HG03039 (cell line): ENCODE measurements at regions not wholly inside any gene's neighbourhood (a gene's known extent, or its start where the extent isn't known, plus 50 kb on each side); places are given as distances from the start of the nearest gene placed in this dataset.

Experiments
- ATAC-seq: cut with Tn5 transposase; IDR thresholded peaks from one replicate; pipeline ENCODE4 v1.9.1; 2021; ENCODE audit warnings: mild to moderate bottlenecking, moderate library complexity; ENCODE audit not compliant: unreplicated experiment

DNA sequence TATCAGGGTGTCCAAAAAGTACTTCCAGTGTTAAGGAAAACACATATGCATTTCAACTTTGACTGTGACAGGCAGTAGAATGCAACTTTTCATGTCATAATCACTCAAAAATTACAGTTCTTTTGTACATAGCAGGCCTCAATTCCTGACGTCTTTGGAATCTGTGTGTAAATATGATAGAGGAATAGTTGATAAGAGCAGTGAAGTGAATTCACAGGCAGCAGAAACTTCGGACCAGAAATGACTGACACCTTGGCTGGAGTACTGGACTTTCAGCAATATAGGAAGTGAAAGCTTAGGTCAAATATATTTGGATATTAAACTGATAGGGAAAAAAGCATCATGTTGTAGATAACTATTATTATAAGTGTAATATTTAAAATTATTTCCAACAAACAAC, 1741.2 kb upstream of the PCDH20 start:
- ATAC-seq = no peak

DNA sequence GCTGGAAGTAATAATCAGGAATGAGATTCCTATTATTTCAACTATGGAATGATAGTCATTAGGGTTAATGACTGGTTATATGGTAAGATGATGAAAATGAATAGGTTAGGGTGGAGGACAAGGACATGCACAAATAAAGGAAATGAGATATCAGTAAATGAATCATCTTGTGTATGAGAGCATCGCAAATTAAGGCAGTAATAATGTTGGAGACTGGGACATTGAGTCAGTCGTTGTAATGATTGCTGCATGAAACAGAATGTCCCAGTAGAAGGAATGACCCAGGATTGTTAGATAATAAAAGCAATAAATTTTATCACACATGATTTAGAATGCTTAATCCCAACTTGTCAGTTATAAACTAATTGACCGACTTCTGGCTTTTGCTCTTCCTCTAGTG, 1733.7 kb upstream of the PCDH20 start:
- no peak for ATAC-seq

DNA sequence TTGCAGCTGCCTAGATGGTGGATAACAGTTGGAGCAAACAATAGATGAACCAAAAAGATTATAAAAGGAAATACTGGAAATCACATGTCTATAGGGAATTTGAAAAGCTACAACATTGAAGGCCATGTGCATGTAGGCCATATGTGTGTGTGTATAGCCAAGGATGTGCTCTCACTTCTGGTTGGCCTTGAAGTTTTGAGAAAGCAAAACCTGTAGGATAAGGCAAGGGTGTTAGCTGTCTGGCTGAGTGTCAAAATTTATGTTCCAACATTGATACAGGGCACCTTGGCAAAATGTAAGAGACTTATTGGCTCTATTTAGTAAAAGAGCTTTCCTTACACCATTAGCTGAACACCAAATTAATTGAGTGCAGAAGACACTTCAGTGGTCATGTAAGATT, 1723.6 kb upstream of the PCDH20 start:
- ATAC-seq = no peak

DNA sequence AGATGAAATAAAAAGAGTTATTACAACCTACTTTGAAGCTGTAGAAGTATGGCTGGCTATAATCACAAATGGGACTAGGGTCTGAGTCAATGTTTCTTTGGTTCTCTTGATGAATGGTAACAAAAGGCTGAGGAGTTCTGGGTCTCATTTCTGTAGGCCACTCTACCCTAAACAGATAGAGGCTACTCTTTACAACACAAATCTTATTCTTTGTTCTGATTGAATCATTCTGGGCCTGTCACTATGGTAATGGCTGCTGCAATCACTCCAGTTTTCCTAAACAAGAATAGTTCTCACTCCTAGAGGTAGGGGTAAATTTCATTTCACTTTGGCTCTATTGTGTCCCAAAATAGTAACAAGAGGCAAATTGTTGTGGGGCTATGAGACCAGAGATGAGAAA, 1714.3 kb upstream of the PCDH20 start:
- ATAC-seq = no peak

DNA sequence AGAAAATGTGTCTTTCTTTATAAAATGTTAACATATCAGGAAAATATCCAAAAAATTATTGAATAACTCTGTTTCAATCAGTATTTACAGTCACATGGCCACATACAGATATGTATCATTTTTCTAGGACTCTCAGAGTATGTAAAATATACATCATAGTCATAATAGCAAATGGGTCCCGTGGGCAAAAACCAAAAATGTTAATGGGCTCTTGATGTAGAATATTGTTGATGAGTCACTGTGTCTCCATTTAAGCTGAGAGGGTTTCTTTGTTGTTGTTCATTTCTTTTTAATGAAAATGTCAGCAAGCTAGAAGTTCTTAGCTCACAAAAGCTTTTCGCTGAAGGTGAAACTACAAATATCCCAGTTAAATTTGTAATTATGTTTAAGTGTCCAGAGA, 1713.1 kb upstream of the PCDH20 start:
- ATAC-seq = no peak

DNA sequence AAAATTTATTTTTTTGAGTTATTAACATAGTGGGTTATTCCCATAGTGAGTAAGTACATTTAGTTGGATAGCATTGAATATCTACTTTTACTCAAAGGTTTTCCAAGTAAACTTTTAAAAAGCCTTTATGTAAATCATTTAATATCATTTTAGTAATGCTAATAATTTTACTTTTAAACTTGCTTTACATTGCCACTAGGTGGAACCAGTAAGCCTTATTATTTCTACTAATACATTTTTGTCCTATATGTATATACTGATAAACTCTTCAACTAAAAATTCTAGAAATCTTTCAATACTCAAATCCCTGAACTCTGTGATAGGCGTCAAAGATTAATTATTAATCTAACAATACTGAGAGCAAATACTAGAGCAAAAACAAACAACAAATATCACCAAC, 1709.2 kb upstream of the PCDH20 start:
- no peak for ATAC-seq

DNA sequence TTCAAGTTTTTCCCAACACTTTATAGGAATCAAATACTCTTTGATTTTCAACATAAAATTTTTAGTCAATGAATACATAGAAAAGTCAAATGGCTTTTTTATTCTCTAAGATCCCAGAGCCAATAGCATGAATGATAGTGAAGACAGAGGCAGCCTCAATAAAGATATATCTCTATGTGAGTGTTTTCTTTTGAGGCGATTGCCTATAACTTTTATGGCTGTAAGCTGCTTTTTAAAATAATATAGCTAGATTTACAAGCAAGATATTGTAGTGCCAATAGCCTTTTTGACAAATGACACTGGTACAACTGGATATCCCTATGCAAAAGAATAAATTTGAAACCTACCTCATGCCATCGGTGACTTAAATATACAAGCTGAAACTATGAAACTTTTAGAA, 1705.2 kb upstream of the PCDH20 start:
- no peak for ATAC-seq

DNA sequence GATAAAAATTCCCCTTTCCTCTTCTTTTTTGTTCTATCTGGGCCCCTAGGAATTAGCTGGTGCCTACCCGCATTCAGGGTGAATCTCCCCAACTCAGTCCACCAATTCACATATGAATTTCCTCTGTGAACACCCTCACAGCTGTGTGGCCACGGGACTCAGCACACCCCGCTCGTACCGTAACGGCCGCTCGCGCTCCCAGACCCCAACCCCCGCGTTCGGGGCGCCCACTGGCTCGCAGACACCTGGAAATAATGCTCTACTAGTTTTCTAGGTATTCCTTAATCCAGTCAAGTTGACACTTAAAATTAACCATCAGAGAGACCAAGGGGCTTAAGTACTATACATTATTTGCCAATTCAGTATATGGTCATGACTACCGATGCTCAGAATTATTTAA, 1702.1 kb upstream of the PCDH20 start:
- no peak for ATAC-seq

DNA sequence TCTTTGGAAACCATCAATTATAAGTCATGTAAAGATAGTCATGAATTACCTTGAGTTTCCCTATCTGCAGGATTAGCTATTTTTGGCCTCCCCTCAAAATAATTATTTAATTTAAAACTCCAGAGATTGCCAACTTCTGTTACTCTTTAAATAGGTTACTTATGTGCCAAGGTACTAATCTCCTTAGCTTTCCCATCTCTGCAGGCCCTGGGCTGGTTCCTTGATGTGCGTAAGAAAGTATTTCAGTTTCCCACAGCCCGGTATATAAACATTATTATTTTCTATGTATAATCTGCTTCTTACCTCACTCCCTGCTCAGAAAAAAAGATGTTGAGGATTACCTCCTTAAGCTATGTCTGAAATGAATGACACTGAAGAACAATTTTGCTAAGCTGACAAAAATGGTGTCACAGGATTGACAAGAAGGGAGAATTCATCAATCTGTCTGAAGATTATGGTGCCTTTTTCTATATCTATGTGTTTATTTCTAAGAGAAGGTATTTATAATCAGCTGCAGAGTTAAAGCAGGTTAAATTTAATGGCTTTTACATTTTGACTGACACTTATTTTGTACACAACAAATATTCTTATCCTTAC, 1697.2 kb upstream of the PCDH20 start:
- no peak for ATAC-seq

DNA sequence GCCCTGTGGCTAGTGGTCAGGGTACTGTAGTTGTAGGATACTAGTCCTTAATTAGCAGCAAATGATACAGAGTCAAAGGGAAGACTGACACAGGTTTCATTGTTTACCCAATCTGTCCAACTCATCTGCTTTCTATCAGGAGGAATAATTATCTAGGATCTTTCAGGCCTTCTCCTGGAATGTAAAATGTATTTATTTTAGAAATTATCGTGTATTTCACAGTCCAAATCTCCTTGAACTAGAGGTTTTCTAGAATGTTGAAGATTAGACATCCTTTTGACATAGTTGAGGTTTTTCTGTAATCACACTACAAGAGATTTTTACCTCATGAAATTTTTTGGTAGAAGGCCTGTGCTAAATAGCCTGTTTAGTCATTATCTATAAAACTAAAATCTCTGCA, 1694.8 kb upstream of the PCDH20 start:
- no peak for ATAC-seq

DNA sequence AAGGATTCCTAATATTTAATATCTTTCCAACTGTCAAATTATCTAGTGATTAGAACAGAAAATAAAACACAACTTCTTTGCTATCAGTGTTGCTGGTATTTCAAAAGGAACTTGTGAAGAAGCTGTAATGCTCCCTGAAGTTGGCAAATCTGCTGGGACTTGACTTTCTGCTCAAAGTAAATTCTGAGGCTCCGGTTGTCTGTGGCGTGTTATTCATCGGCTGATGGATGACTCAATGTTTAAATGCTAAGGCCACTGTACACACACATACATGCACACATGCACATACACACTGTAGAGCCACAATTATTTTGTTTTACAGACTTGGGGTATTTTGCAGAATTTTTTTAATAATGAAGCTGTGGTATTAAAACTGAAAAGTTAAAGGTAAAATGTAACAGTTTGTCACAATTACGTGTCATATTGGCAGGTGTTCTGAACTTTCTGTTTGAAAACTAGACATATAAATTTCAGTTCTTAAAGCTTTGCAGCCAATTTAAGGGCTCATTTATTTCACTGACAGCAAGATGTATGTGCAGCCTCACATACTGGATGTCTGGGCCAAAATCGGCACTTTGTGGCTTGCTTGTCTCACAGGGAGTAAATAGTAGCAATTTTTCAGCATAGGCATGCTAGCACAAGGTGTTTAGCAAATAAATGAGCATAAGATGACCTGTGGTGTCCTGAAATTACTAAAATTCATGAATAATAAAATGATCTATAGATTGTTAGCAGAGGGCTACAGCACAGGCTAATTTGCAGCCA, 1691.7 kb upstream of the PCDH20 start:
- ATAC-seq = no peak

DNA sequence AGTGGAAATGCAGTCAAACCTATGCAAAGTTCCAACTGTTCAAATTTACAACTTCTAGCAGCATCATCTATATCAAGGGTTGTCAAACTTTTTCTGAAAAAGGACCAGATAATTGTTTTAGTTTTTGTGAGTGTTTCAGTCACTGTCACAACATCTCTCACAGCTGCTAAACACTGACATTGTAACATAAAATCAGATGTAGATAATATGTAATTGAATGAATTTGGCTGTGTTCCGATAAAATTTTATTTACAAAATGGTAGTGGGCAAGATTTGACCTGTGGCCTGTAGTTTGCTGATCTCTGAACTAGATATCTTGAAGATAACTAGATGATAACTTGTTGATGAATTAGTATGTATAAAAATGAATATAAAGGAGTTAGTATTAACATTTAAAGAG, 1679.1 kb upstream of the PCDH20 start:
- ATAC-seq = no peak

DNA sequence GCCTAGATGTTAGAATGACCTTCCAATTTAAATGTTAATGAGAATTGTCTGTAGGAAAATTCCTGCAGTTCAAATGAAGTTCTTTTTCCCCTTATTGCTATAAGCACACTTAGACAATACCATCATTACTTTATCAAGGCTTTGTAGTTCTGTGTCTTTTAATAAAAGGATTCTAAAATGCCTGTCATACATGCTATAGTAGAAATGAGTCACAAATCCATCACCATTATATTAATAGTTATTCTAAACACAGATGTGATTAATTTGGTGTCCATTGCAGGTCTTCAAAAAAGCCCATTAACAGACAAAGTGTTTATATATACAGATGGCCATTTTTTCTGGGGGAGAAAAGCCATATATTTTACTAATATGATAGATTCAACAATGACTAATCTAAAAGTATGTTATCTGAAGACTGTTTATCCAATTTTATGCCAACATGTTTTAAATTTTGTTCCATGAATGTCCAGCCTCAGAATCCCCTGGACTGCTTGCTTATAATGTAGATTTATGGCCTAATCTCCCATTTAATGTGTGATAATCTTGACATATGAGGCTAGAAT, 1678.3 kb upstream of the PCDH20 start:
- no peak for ATAC-seq

DNA sequence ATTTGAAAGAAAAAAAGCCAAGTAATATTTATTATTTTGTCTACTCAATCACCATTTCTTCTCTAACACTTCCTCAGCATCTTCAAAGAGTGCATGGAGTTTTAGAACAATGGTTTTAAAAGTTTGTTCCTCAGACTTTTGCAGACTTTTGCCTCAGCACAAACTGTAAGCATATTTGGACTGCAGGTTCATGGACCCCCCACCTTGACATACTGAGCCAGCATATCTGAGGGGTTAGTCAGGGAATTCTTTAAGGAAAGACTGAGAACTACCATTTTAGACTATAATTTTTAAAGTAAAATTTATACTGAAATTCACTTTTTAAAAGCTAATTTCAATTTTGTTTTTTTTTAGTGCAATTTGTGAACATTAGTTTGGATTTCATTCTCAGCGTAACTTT, 1676.8 kb upstream of the PCDH20 start:
- no peak for ATAC-seq

DNA sequence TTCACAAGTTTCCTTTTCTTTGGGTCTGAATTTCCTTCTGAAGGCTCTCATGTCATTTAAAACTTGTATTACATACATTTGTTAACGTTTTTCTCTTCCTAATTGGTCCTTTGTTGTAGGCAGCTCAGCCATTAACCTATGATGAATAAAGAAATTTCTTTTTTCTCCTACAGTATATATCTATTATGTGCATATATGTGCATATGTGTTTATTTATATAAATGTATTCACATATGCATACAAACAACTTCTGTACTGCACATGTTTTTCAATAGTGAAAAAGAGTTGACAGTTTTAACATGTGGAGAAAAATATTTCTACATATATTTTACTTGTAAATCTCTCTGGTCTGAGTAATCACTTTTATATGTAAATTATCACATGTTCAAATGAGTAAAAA, 1674.9 kb upstream of the PCDH20 start:
- no peak for ATAC-seq

DNA sequence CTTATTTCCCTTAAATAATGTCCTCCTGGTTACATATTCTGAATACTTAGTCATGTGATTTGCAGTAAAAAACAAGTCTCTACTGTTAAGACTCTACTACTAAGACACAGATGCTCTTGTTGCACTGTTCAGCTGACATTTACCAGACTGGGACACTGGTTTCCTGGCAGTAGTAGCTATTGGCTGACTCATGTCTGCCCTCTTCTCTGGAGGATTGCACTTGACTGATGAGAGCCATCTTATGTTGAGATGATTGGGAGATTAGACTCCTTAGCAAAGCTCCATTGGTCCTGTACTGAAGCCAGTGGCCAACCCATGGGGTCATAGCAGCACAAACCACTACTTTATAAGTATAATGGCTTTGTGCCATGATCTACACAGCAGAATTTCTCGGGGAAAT, 1672.6 kb upstream of the PCDH20 start:
- ATAC-seq = no peak

DNA sequence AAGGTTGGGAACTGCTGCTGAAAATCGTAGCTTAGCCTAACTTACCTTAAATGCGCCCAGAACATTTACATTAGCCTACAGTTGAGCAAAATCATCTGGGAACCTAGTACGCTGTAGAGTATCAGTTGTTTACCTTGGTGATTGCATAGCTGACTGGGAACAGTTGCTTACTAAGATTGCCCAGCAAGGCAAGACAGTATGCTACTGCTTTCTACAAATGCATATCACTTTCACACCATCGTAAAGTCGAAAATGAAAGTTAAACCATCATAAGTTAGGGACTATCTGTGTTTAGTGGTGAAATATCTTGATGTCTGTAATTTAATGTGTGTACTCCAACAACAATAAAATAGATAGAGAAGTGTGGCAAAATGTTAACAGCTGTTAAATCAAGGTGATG, 1670.6 kb upstream of the PCDH20 start:
- ATAC-seq = no peak

DNA sequence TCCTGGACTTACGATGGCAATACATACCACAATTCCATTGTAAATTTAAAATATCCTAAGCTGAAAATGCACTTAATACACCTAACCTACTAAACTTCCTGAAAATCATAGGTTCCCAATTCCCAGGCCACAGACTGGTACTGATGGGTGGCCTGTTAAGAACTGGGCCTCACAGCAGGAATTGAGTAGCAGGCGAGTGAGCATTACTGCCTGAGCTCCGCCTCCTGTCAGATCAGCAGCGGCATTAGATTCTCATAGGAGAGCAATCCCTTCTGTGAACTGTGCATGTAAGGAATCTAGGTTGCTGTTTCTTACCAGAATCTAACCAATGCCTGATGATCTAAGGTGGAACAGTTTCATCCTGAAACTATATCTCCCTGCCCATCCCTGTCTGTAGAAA, 1670.2 kb upstream of the PCDH20 start:
- no peak for ATAC-seq

DNA sequence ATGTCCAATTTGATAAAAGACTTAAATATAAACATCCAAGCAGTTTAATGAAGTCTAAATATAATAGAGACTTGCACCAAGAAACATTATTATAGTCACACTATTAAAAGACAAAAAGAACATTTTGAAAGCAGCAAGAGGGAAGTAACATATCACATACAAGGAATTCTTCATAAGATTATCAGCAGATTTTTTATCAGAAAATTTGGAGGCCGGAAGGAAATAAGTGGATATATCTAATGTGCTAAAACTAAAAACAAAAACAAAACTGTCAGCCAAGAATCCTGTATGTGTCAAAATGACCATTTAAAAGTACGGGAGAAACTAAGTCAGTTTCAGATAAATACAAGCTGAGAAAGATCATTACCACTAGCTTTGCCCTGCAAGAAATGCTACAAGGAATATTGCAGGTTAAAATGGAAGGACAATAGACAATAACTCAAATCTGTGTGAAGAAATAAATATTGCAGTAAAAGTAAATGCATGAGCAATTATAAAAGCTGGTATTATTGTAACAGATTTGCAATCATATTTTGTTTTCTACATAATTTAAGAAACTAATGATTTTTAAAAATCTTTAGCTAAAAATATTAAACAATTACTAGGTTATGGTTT, 1665.9 kb upstream of the PCDH20 start:
- ATAC-seq = no peak

DNA sequence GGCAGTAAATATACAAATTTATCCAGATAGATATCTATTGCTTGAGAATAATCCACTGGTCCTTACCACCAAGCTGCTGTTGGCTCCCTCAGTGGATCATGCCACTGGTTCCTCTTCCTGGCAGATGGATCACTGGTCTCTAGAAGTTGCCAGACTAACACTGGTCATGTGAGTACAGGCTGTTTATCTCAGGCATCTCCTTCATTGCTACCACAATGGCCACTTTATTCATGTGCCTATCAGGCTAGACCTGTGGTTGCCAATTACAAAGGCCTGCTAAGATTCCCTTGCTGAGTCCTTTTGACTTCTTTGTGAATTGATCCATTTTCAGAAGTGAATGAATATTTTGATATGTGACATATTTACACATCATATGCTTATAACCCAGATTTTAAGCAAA, 1659.5 kb upstream of the PCDH20 start:
- no peak for ATAC-seq

DNA sequence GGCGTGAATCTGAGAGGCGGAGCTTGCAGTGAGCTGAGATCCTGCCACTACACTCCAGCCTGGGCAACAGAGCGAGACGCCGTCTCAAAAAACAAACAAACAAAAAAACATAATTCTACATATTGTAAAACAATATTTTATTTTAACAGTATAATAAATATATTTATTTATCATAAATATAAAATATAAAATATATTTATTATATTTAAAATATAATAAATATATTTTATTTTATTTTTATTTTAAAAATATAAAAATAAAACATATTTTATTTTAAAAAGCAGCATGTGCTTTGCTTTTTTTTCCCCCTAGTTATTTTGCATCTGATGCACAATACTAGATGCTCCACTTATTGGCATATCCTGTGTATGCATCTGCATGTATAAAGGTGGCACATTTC, 1634.6 kb upstream of the PCDH20 start:
- no peak for ATAC-seq

DNA sequence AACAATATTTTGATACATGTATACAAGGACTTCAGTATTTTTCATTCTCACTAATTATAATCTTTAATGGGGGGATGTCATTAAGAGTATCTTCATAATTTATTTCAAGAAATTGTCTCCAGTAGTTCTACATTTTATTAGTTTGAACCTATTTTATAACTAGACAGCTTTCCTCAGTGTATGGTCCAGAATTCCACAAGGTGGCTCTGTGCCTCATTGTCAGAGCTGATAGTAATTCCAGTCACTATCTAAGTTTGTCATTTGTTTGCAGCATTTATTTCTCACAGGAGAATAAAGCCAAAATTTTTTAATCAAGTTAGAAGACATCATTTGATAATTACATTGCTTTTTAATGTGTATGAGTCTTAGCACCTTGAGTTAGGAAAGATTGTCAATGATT, 1633.0 kb upstream of the PCDH20 start:
- ATAC-seq = no peak
